MM.1S (cell line): ENCODE measurements at regions not wholly inside any gene's neighbourhood (a gene's known extent, or its start where the extent isn't known, plus 50 kb on each side); places are given as distances from the start of the nearest gene placed in this dataset.

Source experiments
- CTCF ChIP-seq: fragments of 300-600 bp; sonication (generic); IDR thresholded peaks from 2 replicates; pipeline ENCODE4 v1.5.1; 2016; ENCODE audit warnings: antibody characterized with exemption, low read length, mixed read lengths
- EZH2phosphoT487 ChIP-seq: fragments of 300-600 bp; sonication (generic); IDR thresholded peaks from 2 replicates; pipeline ENCODE4 v1.6.1; 2018; ENCODE audit warnings: antibody characterized with exemption, low read length

GRCh38 chr1:163562355-163562754 lies 240.6 kb downstream of the NUF2 start:
- TF ChIP-seq CTCF (no peak), EZH2phosphoT487 (no peak)
